ENCODE measurements at regions not wholly inside any gene's neighbourhood (a gene's known extent, or its start where the extent isn't known, plus 50 kb on each side); places are given as distances from the start of the nearest gene placed in this dataset.

DNA sequence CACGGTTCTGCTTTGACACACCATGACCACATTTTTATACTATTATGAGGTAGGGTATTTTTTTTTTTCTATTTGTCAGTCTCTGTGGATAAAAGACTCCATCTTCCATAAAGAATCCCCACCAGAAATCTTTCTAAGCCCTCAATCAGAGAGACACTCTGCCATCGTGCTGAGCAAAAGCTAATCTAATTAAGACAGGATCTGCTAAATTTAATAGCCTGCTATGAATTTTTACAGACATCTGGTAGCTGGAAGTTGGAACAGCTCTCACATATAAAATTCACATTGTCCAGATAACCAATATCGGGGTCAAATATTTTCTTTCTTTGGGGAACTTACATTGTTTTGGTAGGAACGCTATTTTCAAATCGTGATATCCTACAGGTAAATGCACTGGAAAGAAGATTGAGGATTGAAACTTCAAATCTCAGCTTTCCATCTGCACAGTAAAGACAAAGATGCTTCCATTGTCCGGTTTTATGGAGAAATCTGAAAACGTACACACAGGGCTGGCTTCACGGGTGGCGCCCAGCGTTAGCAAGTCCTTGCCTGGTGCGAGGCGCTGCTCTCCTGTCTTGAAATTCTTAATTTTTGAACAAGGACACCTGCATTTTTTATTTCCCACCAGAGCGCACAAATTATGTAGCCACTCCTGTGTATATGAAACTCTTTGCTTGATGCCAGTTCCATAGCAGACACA is 573.8 kb upstream of the NOX3 start:
- H3K27ac ChIP-seq: no peak overlapping the region
- no peaks in the 10 kb centered on the region for H3K36me3 ChIP-seq
- TF ChIP-seq POLR2A (IDR thresholded peaks at IDR 0.05) (no peak), CTCF (IDR thresholded peaks at IDR 0.05) (no peak)
- no peak overlapping the region for H3K4me3 ChIP-seq
- H3K9me3 ChIP-seq: no peaks in the 10 kb centered on the region
- DNase-seq (ENCODE audit: low spot score in 2 of 2): no peak
- no peaks in the 10 kb centered on the region for H3K27me3 ChIP-seq
- H3K4me1 ChIP-seq: peaks cover 5% of the 10 kb centered on the region
- WGBS: 85% methylated on average over 13 of the region's 13 CpGs

DNA sequence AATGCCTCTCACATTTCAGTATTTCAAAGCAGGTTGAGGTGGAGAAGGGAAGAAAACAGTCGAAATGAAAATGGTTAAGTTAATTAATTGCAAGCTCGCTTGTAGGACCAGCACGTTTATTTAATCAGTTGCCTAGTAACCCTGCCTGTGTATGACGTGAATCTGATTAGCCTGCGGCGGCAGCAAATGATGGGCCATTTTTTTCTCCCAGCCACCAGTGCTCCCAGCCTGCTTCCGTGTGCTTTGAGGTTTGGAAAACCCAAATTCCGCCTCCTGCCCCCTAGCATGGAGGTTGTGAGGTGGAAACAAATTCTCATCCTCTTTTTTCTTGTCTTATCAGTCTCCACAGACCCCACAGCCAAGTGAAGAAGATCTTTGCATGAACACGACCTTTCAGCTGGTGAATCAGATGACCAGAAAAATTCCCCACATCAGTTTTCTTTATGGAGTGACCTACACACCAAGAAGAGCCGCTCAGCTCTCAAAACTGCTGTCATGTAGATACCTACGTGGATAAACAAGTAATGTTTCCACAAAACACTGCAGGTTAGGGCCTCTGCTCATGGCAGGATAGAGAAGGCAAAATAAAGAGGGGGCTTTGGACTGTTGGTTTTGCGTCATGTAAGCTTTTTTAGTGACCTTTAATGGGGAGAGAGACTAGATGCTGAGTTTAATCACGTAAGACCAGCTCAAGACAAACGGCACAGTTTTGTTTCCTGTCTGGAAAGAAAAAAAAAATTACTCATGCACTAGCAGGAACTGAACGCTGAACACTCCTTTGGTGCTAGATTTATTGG is 572.9 kb upstream of the NOX3 start:
- H3K36me3 ChIP-seq: no peaks in the 10 kb centered on the region
- 51% methylated on average over 15 of the region's 15 CpGs for WGBS
- no peak overlapping the region for H3K4me3 ChIP-seq
- no peaks in the 10 kb centered on the region for H3K9me3 ChIP-seq
- peaks cover 5% of the 10 kb centered on the region for H3K4me1 ChIP-seq
- no peaks in the 10 kb centered on the region for H3K27me3 ChIP-seq
- TF ChIP-seq EP300 (IDR thresholded peaks at IDR 0.05) (no peak), POLR2A (IDR thresholded peaks at IDR 0.05) (no peak), CTCF (IDR thresholded peaks at IDR 0.05) (no peak), POLR2AphosphoS5 (IDR thresholded peaks at IDR 0.05) (no peak)
- no peak overlapping the region for H3K27ac ChIP-seq
- DNase-seq (ENCODE audit: low spot score in 2 of 2): no peak

GRCh38 chr6:156027248-156027626 is 571.6 kb upstream of the NOX3 start:
- Histone ChIP-seq H3K9me3 (no peaks in the 10 kb centered on the region), H3K27me3 (no peaks in the 10 kb centered on the region), H3K27ac (no peak overlapping the region), H3K36me3 (no peaks in the 10 kb centered on the region), H3K4me3 (no peak overlapping the region), H3K4me1 (peaks cover 5% of the 10 kb centered on the region)
- TF ChIP-seq CTCF (IDR thresholded peaks at IDR 0.05): no peak
- TF ChIP-seq EP300 (IDR thresholded peaks at IDR 0.05): no peak
- no peak for TF ChIP-seq POLR2A (IDR thresholded peaks at IDR 0.05)
- TF ChIP-seq POLR2AphosphoS5 (IDR thresholded peaks at IDR 0.05): no peak
- 80% methylated on average over 3 of the region's 3 CpGs for WGBS
- no peak for DNase-seq (ENCODE audit: low spot score in 2 of 2)

DNA sequence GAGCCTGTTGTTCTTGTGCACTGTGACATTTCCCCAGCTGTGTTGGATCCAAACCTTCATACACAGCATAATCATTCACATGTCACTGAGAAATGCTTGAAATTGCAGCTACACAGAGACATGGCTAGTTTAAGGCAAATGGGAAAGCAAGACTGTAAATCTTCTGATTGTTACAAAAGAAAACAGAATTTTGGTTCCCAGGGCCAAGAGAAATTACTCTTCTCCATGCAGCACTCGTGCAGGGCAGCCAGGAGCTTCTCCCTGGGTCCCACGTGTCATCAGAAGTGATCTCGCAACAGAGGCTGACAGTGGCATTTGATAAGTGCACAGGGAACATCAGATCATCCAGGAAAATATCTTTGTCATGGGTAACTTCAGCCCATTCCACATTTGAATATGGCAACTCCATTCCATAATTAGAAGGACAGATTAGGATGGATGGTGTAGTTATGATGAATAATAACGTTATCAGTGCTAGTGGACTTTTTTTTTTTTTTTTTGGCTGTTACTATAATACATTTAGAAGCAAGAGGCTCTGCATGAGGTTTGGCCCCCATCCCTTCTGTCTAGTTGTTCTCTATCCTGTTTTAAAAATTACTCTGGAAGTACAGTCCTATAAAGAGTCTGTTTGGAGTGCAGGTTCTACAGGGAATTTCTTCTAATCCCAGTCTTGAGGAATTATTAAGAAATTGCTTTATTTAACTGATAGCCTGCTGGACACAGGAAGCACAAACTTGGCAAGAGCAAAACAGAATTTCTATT is 571.0 kb upstream of the NOX3 start:
- no peaks in the 10 kb centered on the region for H3K36me3 ChIP-seq
- DNase-seq (ENCODE audit: low spot score in 2 of 2): no peak
- no peaks in the 10 kb centered on the region for H3K27me3 ChIP-seq
- peaks cover 7% of the 10 kb centered on the region for H3K4me1 ChIP-seq
- H3K9me3 ChIP-seq: no peaks in the 10 kb centered on the region
- H3K27ac ChIP-seq: no peak overlapping the region
- WGBS: 42% methylated on average over 4 of the region's 4 CpGs
- TF ChIP-seq EP300 (IDR thresholded peaks at IDR 0.05): no peak
- no peak for TF ChIP-seq POLR2A (IDR thresholded peaks at IDR 0.05)
- no peak overlapping the region for H3K4me3 ChIP-seq

GRCh38 chr6:156024339-156024738 is 568.7 kb upstream of the NOX3 start:
- no peaks in the 10 kb centered on the region for H3K9me3 ChIP-seq
- no peak for DNase-seq (ENCODE audit: low spot score in 2 of 2)
- no peak overlapping the region for H3K4me3 ChIP-seq
- peaks cover 14% of the 10 kb centered on the region for H3K4me1 ChIP-seq
- no peak for TF ChIP-seq POLR2AphosphoS5 (IDR thresholded peaks at IDR 0.05)
- no peak for TF ChIP-seq POLR2A (IDR thresholded peaks at IDR 0.05)
- TF ChIP-seq EP300 (IDR thresholded peaks at IDR 0.05): no peak
- TF ChIP-seq CTCF (IDR thresholded peaks at IDR 0.05): no peak
- WGBS: 95% methylated on average over 5 of the region's 5 CpGs
- no peak overlapping the region for H3K27ac ChIP-seq
- H3K27me3 ChIP-seq: no peaks in the 10 kb centered on the region
- H3K36me3 ChIP-seq: no peaks in the 10 kb centered on the region

Data from suprapubic skin (tissue), 4 donors.